Upper lobe of left lung (tissue), 6 donors: ENCODE measurements at regions not wholly inside any gene's neighbourhood (a gene's known extent, or its start where the extent isn't known, plus 50 kb on each side); places are given as distances from the start of the nearest gene placed in this dataset.
"Not testable (repeated sequence)": the region's sequence is repeated elsewhere in the genome, so short reads cannot be mapped to it uniquely, and the experiment has no call there.

Experiments used
- ATAC-seq, 2 donors: fragments of 200-7000 bp; cut with Tn5 transposase; one replicate each; pipeline ENCODE4 v1.9.1; 2022; ENCODE audit warnings: mild to moderate bottlenecking in 2 of 2, moderate library complexity in 2 of 2; ENCODE audit not compliant: low FRiP score in 2 of 2
- DNase-seq, 2 donors: peaks; one replicate each; pipeline ENCODE4 v3.0.0-alpha.2; 2019 to 2020
- H3K27ac ChIP-seq, 4 donors: fragments of 200-600 bp; sonication (generic); one replicate each; pipeline ENCODE4 v1.5.1; 2016 to 2019
- H3K27me3 ChIP-seq, 4 donors: fragments of 200-600 bp; sonication (generic); one replicate each; pipeline ENCODE4 v1.5.1; 2017 to 2019
- H3K36me3 ChIP-seq, 4 donors: fragments of 200-600 bp; sonication (generic); one replicate each; pipeline ENCODE4 v1.5.1; 2016 to 2019
- H3K4me1 ChIP-seq, 4 donors: fragments of 200-600 bp; sonication (generic); one replicate each; pipeline ENCODE4 v1.5.1; 2018 to 2019
- H3K4me3 ChIP-seq, 4 donors: fragments of 200-600 bp; sonication (generic); one replicate each; pipeline ENCODE4 v1.5.1; 2017 to 2019; ENCODE audit warnings: mild to moderate bottlenecking in 2 of 4, moderate library complexity in 1 of 4
- H3K9me3 ChIP-seq, 4 donors: fragments of 200-600 bp; sonication (generic); one replicate each; pipeline ENCODE4 v1.5.1; 2018 to 2019
- EP300 ChIP-seq, 4 donors: sonication (generic); formaldehyde crosslinking; IDR thresholded peaks; one replicate each; pipeline ENCODE4 v1.5.1; 2017; ENCODE audit warnings: antibody characterized with exemption in 4 of 4, control low read depth in 2 of 4
- POLR2A ChIP-seq, 4 donors: fragments of 450-650 bp; IDR thresholded peaks; one replicate each; pipeline ENCODE4 v1.5.1; 2016 to 2017; ENCODE audit warnings: antibody characterized with exemption in 4 of 4, mild to moderate bottlenecking in 2 of 4
- POLR2AphosphoS5 ChIP-seq, 2 donors: sonication (generic); formaldehyde crosslinking; IDR thresholded peaks; one replicate each; pipeline ENCODE4 v1.5.1; 2017; ENCODE audit warnings: antibody characterized with exemption in 2 of 2
- WGBS, 2 donors: methylation state at CpG; one replicate each; pipeline ENCODE4 v1.1.5; 2017 to 2018; 5-methylcytosine and 5-hydroxymethylcytosine counted together
- TF ChIP-seq, protein P1 (sequence below), 6 experiments: fragments of 450-650 bp in 4 of 6; fragments of 200-600 bp in 2 of 6; sonication (generic) in 2 of 6; IDR thresholded peaks; one replicate each; pipeline ENCODE4 v1.5.1; 2016 to 2019; ENCODE audit warnings: antibody characterized with exemption in 6 of 6
- donor health status: DM: no; HTN: no; CAD: no; lungs with moderate emphysema.
- donor health status: DM: no; HTN: yes; CAD: no; lungs with severe emphysema.

DNA sequence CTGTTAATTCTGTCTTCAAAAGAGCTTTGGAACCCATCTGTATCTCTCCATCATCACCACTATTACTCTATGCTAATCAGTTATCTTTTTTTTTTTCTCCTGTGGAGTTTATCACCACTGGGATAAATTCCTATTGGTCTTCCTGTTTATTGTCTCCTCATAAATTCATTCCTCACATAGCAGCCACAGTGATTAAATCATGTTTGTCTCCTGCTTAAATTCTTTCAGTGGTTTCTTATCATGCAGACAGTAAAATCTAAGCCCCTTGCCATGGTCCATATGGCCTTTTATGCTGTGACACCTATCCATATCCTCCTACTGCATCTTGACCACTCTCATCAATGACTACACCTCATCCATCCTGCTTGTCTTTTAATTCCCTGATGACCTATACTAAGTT, 239.8 kb upstream of the ZEB2 start:
- H3K4me3 ChIP-seq = no peak overlapping the region
- H3K27me3 ChIP-seq = no peaks in the 10 kb centered on the region
- DNase-seq (no peak), ATAC-seq (no peak)
- TF ChIP-seq EP300 (IDR thresholded peaks at IDR 0.05) (no peak), POLR2A (IDR thresholded peaks at IDR 0.05) (no peak), POLR2AphosphoS5 (IDR thresholded peaks at IDR 0.05) (no peak)
- TF ChIP-seq, protein P1, sequence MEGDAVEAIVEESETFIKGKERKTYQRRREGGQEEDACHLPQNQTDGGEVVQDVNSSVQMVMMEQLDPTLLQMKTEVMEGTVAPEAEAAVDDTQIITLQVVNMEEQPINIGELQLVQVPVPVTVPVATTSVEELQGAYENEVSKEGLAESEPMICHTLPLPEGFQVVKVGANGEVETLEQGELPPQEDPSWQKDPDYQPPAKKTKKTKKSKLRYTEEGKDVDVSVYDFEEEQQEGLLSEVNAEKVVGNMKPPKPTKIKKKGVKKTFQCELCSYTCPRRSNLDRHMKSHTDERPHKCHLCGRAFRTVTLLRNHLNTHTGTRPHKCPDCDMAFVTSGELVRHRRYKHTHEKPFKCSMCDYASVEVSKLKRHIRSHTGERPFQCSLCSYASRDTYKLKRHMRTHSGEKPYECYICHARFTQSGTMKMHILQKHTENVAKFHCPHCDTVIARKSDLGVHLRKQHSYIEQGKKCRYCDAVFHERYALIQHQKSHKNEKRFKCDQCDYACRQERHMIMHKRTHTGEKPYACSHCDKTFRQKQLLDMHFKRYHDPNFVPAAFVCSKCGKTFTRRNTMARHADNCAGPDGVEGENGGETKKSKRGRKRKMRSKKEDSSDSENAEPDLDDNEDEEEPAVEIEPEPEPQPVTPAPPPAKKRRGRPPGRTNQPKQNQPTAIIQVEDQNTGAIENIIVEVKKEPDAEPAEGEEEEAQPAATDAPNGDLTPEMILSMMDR (IDR thresholded peaks at IDR 0.05) = no peak
- H3K27ac ChIP-seq = no peak overlapping the region
- no peaks in the 10 kb centered on the region for H3K9me3 ChIP-seq
- no peaks in the 10 kb centered on the region for H3K36me3 ChIP-seq
- H3K4me1 ChIP-seq = no peaks in the 10 kb centered on the region

DNA sequence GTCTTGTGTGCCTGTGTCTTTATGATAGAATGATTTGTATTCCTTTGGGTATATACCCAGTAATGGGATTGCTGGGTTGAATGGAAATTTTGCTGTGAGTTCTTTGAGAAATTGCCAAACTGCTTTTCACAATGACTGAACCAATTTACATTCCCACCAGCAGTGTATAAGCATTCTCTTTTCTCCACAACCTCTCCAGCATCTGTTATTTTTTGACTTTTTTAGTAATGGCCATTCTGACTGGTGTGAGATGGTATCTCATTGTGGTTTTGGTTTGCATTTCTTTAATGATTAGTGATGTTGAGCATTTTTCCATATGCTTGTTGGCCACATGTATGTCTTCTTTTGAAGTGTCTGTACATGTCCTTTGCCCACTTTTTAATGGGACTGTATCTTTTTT, 238.3 kb upstream of the ZEB2 start:
- H3K4me3 ChIP-seq, H3K9me3 ChIP-seq, DNase-seq, H3K4me1 ChIP-seq, H3K36me3 ChIP-seq, H3K27me3 ChIP-seq, ATAC-seq, H3K27ac ChIP-seq: not testable (repeated sequence)

DNA sequence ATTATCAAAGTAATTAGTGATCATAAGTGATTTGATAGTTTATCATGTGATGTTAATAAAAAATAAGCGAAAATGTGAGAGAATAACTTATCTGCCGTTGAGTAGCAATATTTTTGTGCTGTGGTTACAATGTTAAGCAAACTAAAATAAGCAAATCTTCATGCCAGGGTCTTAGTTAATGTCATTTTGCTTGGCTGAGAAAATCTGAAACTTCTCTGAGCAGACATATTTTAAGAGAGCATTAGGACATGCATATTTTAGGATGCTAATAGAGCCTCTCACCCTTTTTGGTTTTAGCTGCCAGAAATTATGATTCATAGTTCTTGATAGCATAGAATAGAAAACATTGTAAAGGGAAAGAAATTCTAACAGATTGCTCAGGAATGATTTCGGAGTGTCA, 233.5 kb upstream of the ZEB2 start:
- ATAC-seq (no peak), DNase-seq (no peak)
- Histone ChIP-seq H3K9me3 (peaks cover 3 to 5% (median 4%) of the 10 kb centered on the region in 4 donors), H3K36me3 (no peaks in the 10 kb centered on the region), H3K27ac (no peak overlapping the region), H3K27me3 (no peaks in the 10 kb centered on the region), H3K4me1 (no peaks in the 10 kb centered on the region), H3K4me3 (no peak overlapping the region)
- 73 to 82% methylated on average over 3 of the region's 3 CpGs for WGBS, 2 donors
- TF ChIP-seq EP300 (IDR thresholded peaks at IDR 0.05) (no peak), POLR2A (IDR thresholded peaks at IDR 0.05) (no peak), POLR2AphosphoS5 (IDR thresholded peaks at IDR 0.05) (no peak)
- TF ChIP-seq, protein P1 (IDR thresholded peaks at IDR 0.05) = no peak

DNA sequence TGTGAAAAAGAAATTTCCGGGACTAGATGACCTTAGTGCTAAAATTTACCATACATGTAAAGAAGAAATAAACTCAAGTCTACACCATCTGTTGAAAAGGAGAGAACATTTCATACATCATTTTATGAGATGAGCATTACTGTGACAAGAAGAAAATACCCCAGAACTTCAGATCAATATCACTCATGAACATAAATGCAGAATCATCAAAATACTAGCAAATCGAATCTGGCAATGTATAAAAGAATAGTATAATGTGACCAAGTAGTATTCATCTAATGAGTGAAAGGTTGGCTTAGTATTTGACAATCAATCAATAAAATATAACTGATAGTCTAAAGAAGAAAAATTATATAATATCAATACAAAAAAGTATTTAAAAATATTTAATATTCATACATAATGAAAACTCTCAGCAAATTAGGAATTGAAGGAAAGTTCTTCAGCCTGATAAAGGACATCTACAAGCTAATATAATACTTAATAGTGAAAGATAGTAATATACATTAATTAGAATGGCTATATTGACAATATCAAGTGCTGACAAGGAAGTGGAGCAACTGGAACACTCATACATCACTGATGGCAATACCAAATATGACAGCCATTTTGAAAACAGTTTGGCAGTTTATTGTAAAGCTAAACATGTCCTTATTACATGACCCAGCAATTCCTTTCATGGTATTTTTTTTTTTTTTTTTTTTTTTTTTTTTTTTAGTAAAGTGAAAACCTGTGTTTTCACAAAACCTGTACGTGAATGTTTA, 231.4 kb upstream of the ZEB2 start:
- H3K4me3 ChIP-seq = no peak overlapping the region
- ATAC-seq (no peak), DNase-seq (no peak)
- TF ChIP-seq POLR2A (IDR thresholded peaks at IDR 0.05) (no peak), POLR2AphosphoS5 (IDR thresholded peaks at IDR 0.05) (no peak), EP300 (IDR thresholded peaks at IDR 0.05) (no peak)
- TF ChIP-seq, protein P1 (IDR thresholded peaks at IDR 0.05) = no peak
- 94 to 97% methylated on average over 3 of the region's 3 CpGs for WGBS, 2 donors
- H3K27me3 ChIP-seq = no peaks in the 10 kb centered on the region
- H3K4me1 ChIP-seq = no peaks in the 10 kb centered on the region
- no peaks in the 10 kb centered on the region for H3K36me3 ChIP-seq
- H3K9me3 ChIP-seq = peaks cover 5 to 16% (median 13%) of the 10 kb centered on the region in 4 donors
- no peak overlapping the region for H3K27ac ChIP-seq

DNA sequence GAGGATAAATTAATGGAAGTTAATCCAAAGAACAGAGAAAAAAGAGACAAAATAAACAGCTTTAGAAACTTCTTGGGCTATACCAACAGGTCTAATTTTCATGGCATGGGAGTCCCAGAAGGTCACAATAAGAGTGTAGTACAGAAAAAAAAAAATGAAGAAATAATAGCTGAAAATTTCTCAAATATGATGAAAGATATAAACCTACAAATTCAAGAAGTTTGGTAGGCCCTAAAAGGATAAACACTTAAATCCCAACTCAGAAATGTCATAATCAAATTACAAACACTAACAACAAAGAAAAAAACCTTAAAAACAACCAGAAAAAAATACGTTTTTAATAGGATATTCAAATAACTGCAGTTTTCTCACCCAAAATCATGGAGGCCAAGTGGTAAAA, 229.3 kb upstream of the ZEB2 start:
- TF ChIP-seq POLR2A (IDR thresholded peaks at IDR 0.05) = no peak
- no peak for TF ChIP-seq EP300 (IDR thresholded peaks at IDR 0.05)
- TF ChIP-seq POLR2AphosphoS5 (IDR thresholded peaks at IDR 0.05) = no peak
- no peak overlapping the region for H3K27ac ChIP-seq
- no peaks in the 10 kb centered on the region for H3K36me3 ChIP-seq
- ATAC-seq (no peak), DNase-seq (no peak)
- H3K27me3 ChIP-seq = no peaks in the 10 kb centered on the region
- H3K4me1 ChIP-seq = no peaks in the 10 kb centered on the region
- 73 to 76% methylated on average over 1 of the region's 1 CpG for WGBS, 2 donors
- H3K9me3 ChIP-seq = peaks cover 5 to 16% (median 13%) of the 10 kb centered on the region in 4 donors
- H3K4me3 ChIP-seq = no peak overlapping the region

DNA sequence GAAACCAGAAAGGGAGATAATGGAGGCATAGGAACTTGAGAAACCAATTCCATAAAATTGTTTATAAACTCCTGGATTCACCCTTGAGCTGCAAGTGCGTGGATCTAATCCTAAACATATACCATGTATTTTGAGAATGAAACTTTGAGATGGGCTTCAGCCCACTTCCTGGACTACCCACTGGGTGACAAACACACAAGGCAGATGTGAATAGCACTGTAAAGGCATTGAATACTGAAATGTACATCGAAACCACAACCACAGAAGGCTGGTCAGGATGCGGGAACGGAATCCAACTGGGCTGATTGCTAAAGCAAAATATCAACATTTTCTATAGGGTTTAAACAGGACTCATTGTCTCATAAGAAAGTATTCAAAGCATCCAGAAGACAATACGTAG, 228.5 kb upstream of the ZEB2 start:
- H3K9me3 ChIP-seq = peaks cover 5 to 16% (median 13%) of the 10 kb centered on the region in 4 donors
- DNase-seq (no peak), ATAC-seq (no peak)
- H3K4me3 ChIP-seq = no peak overlapping the region
- WGBS, 2 donors = 79 to 85% methylated on average over 5 of the region's 5 CpGs
- no peaks in the 10 kb centered on the region for H3K4me1 ChIP-seq
- H3K27ac ChIP-seq = no peak overlapping the region
- H3K27me3 ChIP-seq = no peaks in the 10 kb centered on the region
- TF ChIP-seq EP300 (IDR thresholded peaks at IDR 0.05) = no peak
- TF ChIP-seq POLR2A (IDR thresholded peaks at IDR 0.05) = no peak
- TF ChIP-seq, protein P1 (IDR thresholded peaks at IDR 0.05) = no peak
- no peak for TF ChIP-seq POLR2AphosphoS5 (IDR thresholded peaks at IDR 0.05)
- H3K36me3 ChIP-seq = no peaks in the 10 kb centered on the region
